ENCODE measurements at regions not wholly inside any gene's neighbourhood (a gene's known extent, or its start where the extent isn't known, plus 50 kb on each side); places are given as distances from the start of the nearest gene placed in this dataset.

DNA sequence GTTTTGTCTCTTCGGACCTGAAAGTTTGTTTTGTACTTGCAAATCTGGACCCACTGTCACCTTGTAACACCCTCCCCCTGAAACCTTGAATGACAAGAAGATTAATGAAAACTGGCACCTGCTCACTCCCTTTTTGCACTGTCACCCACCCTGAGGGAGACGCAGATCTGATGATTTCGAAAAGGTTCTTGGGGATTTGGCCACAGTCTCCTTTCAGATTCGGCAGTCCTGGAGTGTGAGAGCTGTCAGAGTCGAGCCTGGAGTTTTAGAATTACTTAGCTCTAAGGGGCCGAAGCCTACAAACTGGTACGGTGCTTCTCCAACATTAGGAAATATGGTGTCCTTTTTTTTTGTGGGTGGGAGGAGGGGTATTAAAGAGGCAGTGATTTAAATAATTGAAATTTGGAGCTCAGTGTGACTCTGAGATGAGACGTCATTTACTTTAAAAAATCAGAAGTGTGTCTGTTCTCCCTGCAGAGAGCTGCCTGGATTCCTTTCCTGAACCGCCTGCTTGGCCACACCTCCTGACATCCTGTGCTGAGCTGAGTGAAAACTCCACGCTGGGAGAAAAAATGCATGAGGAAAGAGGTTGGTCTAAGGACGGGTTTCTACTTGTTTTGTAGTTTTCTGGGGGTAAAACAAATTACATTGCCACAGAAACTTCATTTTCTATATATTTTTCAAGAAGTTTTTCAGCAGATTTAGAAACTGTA, 447.0 kb upstream of the CDH4 start:
- TF ChIP-seq CTCF (IDR thresholded peaks at IDR 0.05) = no peak
- TF ChIP-seq POLR2A (IDR thresholded peaks at IDR 0.05) = no peak

Measured in uterus (tissue), 2 donors.